Esophagus squamous epithelium (tissue), 4 donors: ENCODE measurements at regions not wholly inside any gene's neighbourhood (a gene's known extent, or its start where the extent isn't known, plus 50 kb on each side); places are given as distances from the start of the nearest gene placed in this dataset.

Experiments
- CTCF ChIP-seq, 6 experiments: fragments of 450-650 bp in 4 of 6; fragments of 200-600 bp in 2 of 6; sonication (generic) in 2 of 6; IDR thresholded peaks; one replicate each; pipeline ENCODE4 v1.5.1; 2016 to 2019; ENCODE audit warnings: antibody characterized with exemption in 6 of 6, mild to moderate bottlenecking in 4 of 6, moderate library complexity in 4 of 6
- POLR2A ChIP-seq, 4 donors: fragments of 450-650 bp; IDR thresholded peaks; one replicate each; pipeline ENCODE4 v1.6.1; 2017; ENCODE audit warnings: antibody characterized with exemption in 4 of 4, mild to moderate bottlenecking in 4 of 4, moderate library complexity in 3 of 4

GRCh38 chr2:14322306-14322705 is 310.2 kb upstream of the LRATD1 start:
- TF ChIP-seq CTCF (IDR thresholded peaks at IDR 0.05) (no peak), POLR2A (IDR thresholded peaks at IDR 0.05) (no peak)
